IMR-90 (cell line): ENCODE measurements at regions not wholly inside any gene's neighbourhood (a gene's known extent, or its start where the extent isn't known, plus 50 kb on each side); places are given as distances from the start of the nearest gene placed in this dataset.

Experiments used
- BHLHE40 ChIP-seq: fragments of 150-350 bp; IDR thresholded peaks from 2 replicates; pipeline ENCODE4 v1.6.1; 2016; ENCODE audit warnings: mild to moderate bottlenecking, low read depth, low read length
- CEBPB ChIP-seq: IDR thresholded peaks from 2 replicates; pipeline ENCODE4 v1.6.1; 2012; ENCODE audit warnings: low read depth, low read length, improper control_type of control experiment
- CTCF ChIP-seq: conservative IDR thresholded peaks from 2 replicates; pipeline ENCODE4 v1.5.1; 2012; ENCODE audit warnings: mild to moderate bottlenecking, low read depth, low read length, improper control_type of control experiment
- ELK1 ChIP-seq: fragments of 150-350 bp; IDR thresholded peaks from 2 replicates; pipeline ENCODE4 v1.6.1; 2016; ENCODE audit warnings: low read depth, mild to moderate bottlenecking, low read length, moderate library complexity, borderline replicate concordance
- FOS ChIP-seq: fragments of 150-350 bp; IDR thresholded peaks from 2 replicates; pipeline ENCODE4 v1.6.1; 2016; ENCODE audit warnings: low read depth, low read length
- MAFK ChIP-seq: IDR thresholded peaks from 2 replicates; pipeline ENCODE4 v1.6.1; 2012; ENCODE audit warnings: low read depth, low read length, improper control_type of control experiment
- MXI1 ChIP-seq: IDR thresholded peaks from 2 replicates; pipeline ENCODE4 v1.6.1; 2012; ENCODE audit warnings: low read depth, mild to moderate bottlenecking, low read length, moderate library complexity, borderline replicate concordance
- POLR2A ChIP-seq: IDR thresholded peaks from 2 replicates; pipeline ENCODE4 v1.6.1; 2012; ENCODE audit warnings: mild to moderate bottlenecking, low read depth, low read length
- RAD21 ChIP-seq: IDR thresholded peaks from 2 replicates; pipeline ENCODE4 v1.6.1; 2012; ENCODE audit warnings: low read length, improper control_type of control experiment
- RCOR1 ChIP-seq: IDR thresholded peaks from 2 replicates; pipeline ENCODE4 v1.6.1; 2012; ENCODE audit warnings: mild to moderate bottlenecking, low read length, improper control_type of control experiment; ENCODE audit not compliant: insufficient replicate concordance
- RFX5 ChIP-seq: IDR thresholded peaks from 2 replicates; pipeline ENCODE4 v1.8.0; 2012; ENCODE audit warnings: low read depth, mild to moderate bottlenecking, low read length, moderate library complexity
- SMC3 ChIP-seq: fragments of 150-350 bp; IDR thresholded peaks from 2 replicates; pipeline ENCODE4 v1.6.1; 2016; ENCODE audit warnings: low read depth, mild to moderate bottlenecking, antibody characterized with exemption, low read length, moderate library complexity
- USF2 ChIP-seq: fragments of 150-350 bp; IDR thresholded peaks from 2 replicates; pipeline ENCODE4 v1.6.1; 2017; ENCODE audit warnings: mild to moderate bottlenecking, antibody characterized with exemption, low read length, low read depth

- TF ChIP-seq CTCF (no peak), USF2 (no peak), RFX5 (no peak), CEBPB (no peak), POLR2A (no peak), FOS (no peak), SMC3 (no peak), RAD21 (no peak), ELK1 (no peak), BHLHE40 (no peak), RCOR1 (no peak), MXI1 (no peak), MAFK (no peak)
Measured at GRCh38 chr14:30345511-30345910, 213.4 kb upstream of the G2E3 start.
